HG03108 (cell line): ENCODE measurements at regions not wholly inside any gene's neighbourhood (a gene's known extent, or its start where the extent isn't known, plus 50 kb on each side); places are given as distances from the start of the nearest gene placed in this dataset.

Experiments
- ATAC-seq: cut with Tn5 transposase; IDR thresholded peaks from one replicate; pipeline ENCODE4 v1.9.1; 2021; ENCODE audit warnings: moderate library complexity; ENCODE audit not compliant: unreplicated experiment

DNA sequence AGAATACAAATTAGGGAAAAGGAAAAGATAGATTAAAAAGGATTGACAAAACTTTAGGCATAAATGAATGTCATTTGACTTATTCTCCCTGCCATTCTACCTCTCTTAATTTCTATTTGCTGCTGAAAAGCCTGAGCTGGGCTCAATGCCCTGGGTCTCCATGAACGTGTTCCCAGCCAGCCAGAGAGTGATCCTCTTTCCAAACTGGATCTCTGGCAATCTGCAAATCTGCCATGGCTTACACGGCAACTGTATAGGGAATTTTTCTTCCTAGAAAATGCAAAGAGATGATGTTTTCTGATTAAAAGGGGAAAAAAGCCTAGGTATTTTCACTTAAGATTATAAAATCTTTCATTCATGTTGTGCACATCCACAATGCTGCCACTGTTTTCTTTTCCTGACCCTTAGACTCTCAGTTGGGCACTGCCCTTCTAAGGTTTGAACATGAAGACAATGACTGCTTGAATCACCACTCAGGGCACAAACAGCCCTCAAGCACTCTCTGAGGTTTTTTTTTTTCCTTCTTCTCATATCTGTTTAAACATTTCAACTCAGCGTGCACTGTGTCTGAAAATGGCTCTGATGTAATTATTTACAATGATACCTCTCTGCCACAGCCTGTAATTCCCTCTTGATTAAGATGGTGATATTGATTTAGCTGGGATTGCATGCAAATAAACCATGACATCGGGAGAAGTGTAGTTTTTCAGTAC is 60.3 kb downstream of the DACT1 start:
- ATAC-seq: no peak

DNA sequence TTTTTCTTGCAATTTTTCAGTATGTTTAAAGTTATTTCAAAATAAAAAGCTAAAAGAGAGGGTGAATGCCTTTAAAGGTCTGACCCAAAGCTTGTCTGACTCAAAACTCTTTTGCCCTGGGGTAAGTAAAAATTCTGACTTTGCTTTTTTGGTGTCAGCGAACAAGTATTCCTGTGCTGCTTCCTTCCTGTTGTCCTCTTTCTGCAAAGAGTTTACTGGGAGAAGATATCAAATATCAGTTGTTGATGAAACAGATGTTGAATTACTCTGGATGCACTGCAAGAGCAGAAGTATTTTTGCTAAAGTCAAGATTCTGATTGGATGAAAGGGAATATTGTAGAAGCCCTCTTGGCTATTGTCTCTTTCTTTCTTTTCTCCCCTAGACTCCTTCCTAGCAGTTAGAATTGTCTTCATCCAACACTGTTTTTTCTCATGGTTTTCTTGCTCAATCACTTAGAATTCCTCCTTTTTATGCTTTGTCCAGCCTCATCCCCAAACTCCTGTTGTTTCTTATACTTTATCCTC is 62.0 kb downstream of the DACT1 start:
- no peak for ATAC-seq

DNA sequence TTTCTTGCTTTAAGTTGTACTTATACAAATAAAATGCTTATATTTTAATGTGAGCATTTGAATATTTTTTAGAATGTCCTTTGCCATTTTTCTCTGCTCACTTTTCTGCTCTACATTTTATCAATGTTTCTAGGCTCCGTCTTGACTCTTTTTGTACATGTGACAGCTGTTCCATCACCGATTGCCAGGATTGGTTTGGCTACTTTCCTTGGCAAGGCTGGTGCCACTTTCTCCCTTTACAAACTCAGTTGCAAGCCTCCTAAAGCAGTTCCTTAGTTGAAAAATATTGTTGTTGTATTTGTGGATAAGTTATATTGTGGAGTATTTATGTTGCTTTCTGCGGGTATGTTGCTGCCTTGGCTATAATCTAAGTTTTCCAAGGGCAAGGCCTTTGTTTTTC is 63.4 kb downstream of the DACT1 start:
- ATAC-seq: no peak

DNA sequence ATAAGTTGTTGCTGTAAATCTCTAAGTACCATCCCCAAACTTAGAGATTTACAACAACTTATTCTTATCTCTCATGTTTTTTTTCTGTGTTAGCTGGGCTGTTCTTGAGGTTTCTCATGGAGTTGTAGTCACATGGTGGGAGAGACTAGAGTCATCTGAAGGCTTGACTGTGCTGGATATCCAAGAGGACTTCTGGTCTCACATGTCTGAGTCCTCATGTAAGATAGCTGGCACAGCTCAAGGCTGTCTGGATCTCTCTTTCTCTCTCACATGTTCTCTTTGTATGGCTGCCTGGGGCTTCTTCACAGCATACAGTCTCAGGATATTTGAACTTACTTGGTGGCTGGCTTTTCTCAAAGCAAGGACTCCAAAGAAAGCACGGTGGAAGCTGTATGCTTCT is 63.8 kb downstream of the DACT1 start:
- no peak for ATAC-seq

DNA sequence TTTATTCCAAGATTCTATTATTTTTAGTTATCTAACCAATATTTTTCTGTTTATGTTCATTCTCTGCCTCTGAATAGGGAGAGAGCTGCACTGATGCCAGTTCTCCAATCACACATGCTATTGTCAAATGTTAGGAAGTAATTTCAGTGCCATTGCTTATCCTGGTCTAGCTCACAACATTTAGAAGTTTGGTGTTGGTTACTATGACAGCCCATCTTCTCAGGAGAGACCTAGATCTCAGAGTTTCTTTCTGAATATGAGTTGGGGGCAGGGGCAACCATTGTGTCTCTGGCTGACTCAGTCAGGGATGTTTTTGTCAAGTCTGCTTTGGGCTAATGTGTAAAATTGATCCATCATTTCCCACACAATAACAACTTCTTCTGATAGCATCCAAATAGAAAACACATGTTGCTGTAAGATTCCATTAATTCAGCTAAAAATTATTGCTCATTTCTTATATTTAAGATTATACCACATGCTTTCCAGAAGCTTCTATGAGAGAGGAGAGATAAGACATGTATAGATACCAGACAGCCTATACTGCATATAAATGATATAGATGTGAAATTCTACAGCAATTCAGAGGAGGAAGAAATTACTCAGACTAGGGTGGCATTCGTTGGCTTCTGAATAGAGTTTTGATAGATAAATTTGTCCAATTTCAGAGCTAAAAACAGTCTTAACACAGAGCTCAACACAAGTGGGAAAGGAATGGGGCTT is 64.8 kb downstream of the DACT1 start:
- no peak for ATAC-seq

DNA sequence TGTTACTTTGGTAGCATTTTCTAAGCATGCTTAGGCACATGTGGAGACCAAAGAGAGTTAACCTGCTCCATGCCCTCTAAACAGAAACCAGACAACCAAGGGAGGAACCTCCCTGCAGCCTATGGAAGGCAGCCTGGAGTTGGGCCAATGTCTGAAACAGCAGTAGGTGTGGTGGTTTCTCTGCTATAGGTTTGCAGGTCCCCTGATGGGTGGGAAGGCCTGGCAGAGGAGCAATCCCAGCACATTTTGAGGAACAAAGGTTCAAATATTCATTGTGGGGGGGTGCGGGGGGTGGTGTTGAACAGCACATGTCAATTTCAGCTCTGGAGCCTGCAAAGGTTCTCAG is 65.4 kb downstream of the DACT1 start:
- no peak for ATAC-seq

DNA sequence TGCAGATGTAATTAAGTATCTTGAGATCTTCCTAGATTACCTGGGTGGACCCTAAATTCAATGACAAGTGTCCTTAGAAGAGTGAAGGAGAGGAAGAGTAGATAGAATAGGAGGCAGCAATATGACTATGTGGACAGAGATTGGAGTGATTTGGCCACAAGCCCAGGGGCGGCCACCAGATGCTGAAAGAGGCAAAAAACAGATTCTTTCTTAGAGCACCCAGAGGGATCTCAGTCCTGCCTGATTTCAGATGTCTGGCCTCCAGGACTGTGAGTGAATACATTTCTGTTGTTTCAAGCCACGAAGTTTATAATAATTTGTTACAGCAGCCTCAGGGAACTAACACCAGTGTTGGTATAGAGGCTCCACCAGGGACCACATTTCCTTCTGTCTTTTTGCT is 67.3 kb downstream of the DACT1 start:
- no peak for ATAC-seq

DNA sequence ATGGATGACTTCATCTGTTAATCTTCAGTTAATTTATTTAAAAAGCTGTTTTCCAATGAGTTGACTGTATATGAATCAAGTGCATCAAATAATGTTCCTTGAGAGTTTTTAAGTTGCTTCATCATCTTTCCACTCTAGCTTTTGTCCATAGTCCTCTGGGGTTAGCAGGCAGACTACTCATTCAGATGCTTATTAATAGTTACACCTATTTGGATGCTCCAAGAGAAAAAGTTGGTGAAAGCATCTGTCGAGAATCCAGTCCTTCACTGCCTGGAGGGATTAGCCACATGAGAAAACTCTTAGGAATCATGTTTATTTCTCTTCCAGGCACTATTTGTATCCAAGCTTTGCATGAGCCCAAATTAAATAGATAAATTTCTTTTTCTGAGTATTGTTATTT is 70.2 kb downstream of the DACT1 start:
- no peak for ATAC-seq

DNA sequence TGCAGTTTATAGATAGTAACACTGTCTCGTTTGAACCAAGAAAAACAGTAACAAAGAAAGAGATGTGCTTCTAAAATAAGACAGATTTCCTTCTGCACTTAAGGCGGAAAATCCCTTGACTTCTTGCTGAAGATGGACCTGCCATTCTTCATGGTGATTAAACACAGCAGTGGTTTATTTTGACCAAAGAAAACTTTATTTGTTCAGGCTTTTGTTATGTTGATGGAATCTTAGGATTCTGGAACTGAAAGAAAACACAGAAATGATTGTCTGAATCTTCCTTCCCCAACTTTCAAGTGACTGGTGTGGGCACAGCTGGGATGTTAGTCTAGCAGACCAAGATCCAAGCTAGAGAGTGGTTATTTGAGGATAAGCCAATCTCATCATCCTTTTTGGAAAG is 72.2 kb downstream of the DACT1 start:
- no peak for ATAC-seq

DNA sequence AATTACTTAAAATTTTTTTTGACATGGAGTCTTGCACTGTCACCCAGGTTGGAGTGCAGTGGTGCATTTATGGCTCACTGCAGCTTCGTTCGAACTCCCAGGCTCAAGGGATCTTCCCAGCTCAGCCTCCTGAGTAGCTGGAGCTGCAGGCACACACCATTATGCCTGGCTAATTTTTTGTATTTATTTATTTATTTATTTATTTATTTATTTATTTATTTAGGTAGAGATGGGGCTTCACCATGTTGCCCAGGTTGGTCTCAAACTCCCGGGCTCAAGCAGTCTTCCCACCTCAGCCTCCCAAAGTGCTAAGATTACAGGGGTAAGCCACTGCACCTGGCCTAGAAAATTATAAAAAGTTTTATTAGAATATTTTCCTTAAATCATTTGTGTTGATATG is 73.6 kb downstream of the DACT1 start:
- no peak for ATAC-seq

DNA sequence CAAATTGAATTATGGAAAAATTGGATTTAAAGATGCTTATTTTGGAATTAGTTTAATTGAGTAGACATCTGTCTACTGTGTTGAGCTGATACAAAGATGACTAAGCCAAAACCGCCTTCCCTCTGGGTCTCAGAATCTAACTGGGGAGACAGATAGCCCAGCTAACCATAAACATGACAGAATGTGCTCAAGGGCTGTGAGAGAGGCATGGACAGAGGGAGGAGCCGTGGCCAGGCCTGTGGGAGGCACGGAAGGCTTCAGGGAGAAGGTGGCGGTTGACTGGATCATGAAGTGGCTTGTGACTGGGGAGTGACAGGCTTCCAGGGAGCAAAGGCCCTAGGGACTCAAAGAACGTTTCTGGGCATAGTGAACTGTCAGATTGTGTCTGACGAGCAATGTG is 74.6 kb downstream of the DACT1 start:
- no peak for ATAC-seq

DNA sequence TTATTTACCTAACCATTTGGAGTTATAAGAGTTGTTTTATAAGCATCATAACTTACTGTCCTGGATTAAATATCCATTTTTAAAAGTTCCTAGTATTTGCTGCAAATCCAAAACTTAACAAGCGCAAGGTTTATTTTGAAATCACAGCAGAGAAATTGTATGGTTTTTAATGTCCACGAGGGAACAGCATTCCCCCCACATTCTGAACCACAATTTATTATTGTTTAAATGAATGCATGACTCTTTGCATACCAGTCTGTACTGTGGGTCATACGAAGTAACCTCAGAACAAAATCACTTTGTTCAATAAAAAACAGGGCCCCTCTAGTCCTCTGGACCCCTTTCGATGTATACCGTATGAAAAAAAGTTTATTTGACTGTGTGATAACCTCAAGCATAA is 75.9 kb downstream of the DACT1 start:
- ATAC-seq: no peak

DNA sequence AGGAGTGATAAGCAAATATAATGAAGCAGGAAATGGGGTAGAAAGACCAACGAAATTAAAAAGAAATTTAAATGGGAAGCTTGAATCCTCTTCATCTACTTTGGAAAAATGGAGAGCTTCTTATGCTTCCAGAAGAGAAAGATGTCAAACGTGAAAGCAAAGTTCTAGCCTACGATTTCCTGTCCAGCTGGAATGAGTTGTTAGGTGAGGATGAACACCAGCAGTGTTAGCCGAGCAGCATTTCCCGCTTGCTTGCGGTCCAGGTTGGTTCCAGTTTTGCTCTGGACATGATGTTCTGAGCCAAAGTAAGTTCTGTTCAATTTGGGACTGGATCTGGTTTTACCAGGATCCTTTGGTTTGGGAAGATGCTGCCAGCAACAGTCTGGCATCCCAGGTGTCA is 78.9 kb downstream of the DACT1 start:
- no peak for ATAC-seq

DNA sequence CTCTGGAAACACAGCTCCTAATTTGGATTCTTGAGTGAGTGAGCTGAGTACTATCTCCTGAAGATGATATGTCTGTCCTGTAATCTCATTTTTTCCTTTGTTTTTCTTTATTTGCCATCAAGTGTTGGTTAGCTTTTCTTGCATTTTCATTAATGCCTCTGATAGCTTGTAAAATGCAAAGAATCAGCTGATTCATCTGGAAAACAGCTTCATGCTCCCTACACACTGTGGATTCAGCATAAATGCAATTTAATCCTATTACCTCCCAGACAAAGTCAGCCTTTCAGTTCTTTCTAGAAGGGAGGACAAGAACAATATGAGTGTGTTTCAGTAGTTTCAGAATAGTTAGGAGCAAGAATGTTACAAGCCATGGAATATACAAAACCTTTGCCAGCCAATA is 79.4 kb downstream of the DACT1 start:
- no peak for ATAC-seq

DNA sequence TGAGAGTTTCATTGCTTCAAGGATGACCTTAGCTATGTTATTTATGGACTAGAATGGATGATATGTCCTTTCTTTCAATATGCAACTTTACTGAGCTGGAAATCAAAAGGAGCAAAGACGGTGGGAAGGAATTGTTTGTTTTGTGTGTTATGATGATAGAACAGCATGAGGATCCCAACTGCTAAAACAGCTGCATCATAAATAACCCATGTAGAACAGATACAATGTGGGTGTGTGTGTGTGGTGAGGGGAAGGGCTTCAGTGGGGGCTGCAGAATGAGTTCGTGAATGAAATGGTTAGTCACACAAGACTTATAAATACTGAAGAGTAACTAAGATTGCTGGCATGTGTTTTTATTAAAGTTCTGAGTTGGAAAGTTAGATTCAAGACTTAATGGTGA is 80.1 kb downstream of the DACT1 start:
- no peak for ATAC-seq

DNA sequence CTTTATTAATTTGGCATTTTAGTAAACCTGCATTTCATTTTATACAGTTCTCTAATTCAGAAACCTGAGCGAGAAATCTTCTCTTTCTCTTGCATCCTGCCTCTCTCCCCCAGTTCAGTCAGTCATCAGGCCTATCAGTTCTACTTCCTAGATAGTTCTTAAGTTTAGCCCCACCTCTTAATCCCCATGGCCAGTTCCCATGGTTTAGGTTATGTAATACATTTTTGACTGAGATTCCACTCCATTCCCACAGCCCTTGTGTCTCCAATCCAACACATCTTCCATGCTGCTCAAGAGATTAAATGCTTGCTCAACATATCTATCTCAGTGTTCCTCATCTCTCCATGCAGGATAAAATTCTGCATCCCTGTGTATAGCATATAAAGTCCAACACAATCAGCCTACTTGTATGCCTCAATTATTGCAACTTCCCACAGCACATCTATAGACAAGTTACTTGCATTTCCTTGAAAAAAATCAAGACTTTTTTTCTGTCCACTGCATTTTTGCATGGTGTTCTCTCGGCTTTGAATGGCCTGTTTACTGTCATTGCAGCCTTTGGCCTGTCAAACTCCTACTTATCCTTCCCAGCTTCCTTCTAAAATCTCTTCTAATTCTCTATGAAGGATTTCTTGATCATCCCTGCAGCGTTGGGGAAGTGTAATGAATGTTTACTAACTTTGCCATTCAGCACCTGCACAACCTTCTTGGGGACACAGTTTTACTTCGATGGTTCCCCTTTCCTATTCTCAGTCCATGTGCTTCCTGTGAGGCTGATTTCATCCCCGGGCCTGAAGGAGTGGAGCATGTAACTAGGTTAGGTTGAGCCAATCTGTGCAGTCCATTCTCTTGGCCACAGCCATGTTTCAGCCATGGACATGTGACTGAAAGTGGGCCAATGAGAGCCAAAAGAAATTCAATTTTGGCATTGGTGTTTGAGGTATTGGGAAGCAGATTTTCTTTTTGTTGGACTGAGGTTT is 80.8 kb downstream of the DACT1 start:
- no peak for ATAC-seq

DNA sequence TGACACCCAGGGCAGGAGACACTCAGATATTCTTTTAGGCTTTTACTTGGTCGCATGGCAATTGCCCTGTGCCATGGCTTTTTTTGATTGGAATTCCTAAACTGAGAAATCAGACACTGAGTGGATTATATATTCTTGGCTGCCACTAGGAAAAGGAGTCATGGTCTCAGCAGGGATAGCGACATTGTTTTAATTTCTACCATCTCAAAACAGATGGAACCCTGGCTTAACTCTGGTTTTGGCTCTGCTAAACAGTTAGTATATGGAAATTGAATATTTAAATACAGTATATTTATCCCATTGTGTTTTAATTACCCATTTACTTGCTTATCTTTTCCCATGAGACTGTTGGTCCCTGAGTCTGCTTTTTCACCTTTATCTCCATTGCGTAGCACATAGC is 84.0 kb downstream of the DACT1 start:
- ATAC-seq: no peak

DNA sequence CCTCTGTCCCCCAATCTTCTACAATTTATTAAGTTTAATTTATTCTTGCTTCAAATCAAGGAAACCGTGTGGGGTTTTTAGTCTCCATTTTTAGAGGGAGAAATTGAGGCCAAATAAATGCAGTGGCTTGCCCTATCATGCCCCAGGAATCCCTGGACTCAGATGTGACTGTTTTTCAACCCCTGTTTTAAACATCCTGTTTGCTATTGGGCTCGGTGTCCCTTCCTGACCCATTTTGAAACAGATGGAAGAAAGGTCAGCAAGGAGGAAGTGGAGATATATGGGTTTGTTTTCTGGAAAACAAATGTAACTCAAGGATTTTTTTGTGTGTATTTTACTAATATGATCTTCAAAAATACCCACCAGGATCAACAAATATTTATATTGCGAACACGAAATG is 84.7 kb downstream of the DACT1 start:
- ATAC-seq: no peak

DNA sequence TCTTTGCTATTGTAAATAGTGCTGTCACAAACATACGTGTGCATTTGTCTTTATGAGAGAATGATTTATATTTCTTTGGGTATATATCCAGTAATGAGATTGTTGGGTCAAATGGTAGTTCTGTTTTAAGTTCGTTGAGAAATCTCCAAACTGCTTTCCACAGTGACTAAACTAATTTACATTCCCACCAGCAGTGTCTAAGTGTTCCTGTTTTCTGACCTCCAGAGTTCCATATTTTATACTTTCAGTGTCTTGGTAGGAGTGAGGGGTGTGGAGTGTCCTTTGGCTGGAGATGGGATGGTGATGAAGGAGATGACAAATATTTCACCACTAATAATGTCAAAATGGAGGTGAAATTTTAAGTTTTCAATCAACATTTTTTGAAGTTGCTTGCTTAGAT is 86.4 kb downstream of the DACT1 start:
- ATAC-seq: no peak

DNA sequence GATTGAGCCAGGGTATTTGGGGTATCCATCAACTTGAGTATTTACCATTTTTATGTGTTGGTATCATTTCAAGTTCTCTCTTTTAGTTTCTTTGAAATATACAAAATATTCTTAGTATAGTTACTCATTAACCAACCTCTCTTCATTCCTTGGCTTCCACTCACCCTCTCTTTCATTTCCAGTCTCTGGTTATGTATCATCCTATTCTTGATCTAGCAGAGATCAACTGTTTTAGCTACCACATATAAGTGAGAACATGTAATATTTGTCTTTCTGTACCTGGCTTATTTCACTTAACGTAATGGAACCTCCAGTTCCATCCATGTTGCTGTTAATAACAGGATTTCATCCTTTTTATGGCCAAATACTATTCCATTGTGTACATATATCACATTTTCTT is 86.9 kb downstream of the DACT1 start:
- no peak for ATAC-seq

DNA sequence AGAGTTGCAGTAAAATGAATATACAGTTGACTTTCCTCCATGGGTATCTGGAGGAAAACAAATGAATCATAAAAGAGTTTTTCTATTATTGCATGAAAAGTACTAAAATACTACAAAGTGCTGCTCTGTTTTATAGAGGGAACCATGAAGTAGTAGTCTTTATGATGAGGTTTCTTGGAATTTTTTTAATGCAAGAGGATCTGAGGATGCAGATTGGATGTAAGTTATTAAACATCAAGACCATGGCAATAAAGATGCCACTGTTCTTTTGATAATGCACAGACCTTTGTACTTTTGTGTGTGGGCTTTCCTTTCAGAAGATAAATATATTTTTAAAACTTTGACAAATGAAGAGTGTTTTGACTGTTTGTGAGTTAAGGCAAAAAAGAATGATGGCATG is 87.5 kb downstream of the DACT1 start:
- ATAC-seq: no peak

DNA sequence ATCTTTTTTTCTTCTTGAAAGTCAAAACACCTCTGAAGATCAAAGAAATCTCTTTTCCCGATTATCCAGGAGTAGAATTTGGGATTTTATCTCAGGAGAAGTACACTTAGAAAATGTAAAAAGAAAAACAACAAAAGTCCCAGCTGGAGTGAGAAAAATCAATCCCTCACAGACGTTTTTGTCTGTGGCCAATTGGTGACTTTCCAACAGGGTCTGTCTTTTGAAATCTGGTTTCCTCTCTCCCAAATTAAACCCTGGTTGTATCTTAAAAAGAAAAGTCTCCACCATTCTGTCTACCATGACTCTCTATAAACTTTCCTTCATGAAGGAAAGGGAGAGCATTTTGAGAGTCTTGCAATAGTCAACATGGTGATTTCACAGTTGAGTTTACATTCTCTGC is 88.1 kb downstream of the DACT1 start:
- no peak for ATAC-seq
